Uterus (tissue), 3 donors: ENCODE measurements at regions not wholly inside any gene's neighbourhood (a gene's known extent, or its start where the extent isn't known, plus 50 kb on each side); places are given as distances from the start of the nearest gene placed in this dataset.

Experiments used
- DNase-seq, 2 donors: peaks; one replicate each; pipeline ENCODE4 v3.0.0-alpha.2; 2019 to 2020
- H3K27ac ChIP-seq, 2 donors: fragments of 200-600 bp; sonication (generic); 1 replicate in 1 of 2; 2 replicates in 1 of 2; pipeline ENCODE4 v1.5.1; 2016 to 2018
- H3K27me3 ChIP-seq, 2 donors: fragments of 200-600 bp; sonication (generic); one replicate each; pipeline ENCODE4 v1.5.1; 2018 to 2019; ENCODE audit warnings: control low read depth in 1 of 2
- H3K36me3 ChIP-seq, 2 donors: fragments of 200-600 bp; sonication (generic); one replicate each; pipeline ENCODE4 v1.5.1; 2019; ENCODE audit warnings: control low read depth in 1 of 2
- H3K4me1 ChIP-seq, 2 donors: fragments of 200-600 bp; sonication (generic); one replicate each; pipeline ENCODE4 v1.5.1; 2018 to 2019; ENCODE audit warnings: control low read depth in 1 of 2
- H3K4me3 ChIP-seq, 2 donors: fragments of 200-600 bp; sonication (generic); 1 replicate in 1 of 2; 2 replicates in 1 of 2; pipeline ENCODE4 v1.5.1; 2018 to 2019; ENCODE audit warnings: mild to moderate bottlenecking in 1 of 2
- H3K9me3 ChIP-seq, 2 donors: fragments of 200-600 bp; sonication (generic); one replicate each; pipeline ENCODE4 v1.5.1; 2019; ENCODE audit warnings: control low read depth in 1 of 2
- POLR2A ChIP-seq, 2 donors: fragments of 450-650 bp; IDR thresholded peaks; one replicate each; pipeline ENCODE4 v1.6.1; 2016; ENCODE audit warnings: antibody characterized with exemption in 2 of 2, mild to moderate bottlenecking in 1 of 2, moderate library complexity in 1 of 2
- intact Hi-C: fragments of 100-400 bp; cut with DNase I; formaldehyde crosslinking; loops from one replicate; pipeline ENCODE4 v1.15.1; 2023; ENCODE audit warnings: low total_unique reads
- TF ChIP-seq, protein P1 (sequence below), 4 experiments: fragments of 200-600 bp in 2 of 4; fragments of 450-650 bp in 2 of 4; sonication (generic) in 2 of 4; IDR thresholded peaks; one replicate each; pipeline ENCODE4 v1.5.1; 2016 to 2019; ENCODE audit warnings: antibody characterized with exemption in 4 of 4, mild to moderate bottlenecking in 2 of 4, moderate library complexity in 1 of 4
- donor health status: DM: yes; HTN: yes; CAD: no.

DNA sequence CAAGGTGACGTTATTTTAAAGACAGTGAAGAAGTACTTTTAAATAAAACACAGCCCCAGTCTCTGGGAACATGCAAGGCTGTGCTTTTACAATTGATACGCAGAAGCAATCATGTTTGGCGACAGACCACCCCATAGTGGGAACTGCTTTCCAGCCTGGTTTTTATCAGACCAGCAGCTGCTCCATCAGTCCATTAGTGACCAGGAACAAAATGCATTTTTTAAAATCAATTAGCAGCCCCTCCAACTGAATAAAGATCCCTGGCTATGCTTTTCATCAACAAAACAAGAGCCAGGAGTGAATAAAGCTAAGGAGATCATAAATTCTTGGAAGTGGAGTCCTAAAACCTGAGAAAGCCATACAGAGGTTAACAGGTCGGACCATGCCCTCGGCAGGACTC lies 153.0 kb upstream of the TENM3 start:
- no peaks in the 10 kb centered on the region for H3K36me3 ChIP-seq
- TF ChIP-seq, protein P1, sequence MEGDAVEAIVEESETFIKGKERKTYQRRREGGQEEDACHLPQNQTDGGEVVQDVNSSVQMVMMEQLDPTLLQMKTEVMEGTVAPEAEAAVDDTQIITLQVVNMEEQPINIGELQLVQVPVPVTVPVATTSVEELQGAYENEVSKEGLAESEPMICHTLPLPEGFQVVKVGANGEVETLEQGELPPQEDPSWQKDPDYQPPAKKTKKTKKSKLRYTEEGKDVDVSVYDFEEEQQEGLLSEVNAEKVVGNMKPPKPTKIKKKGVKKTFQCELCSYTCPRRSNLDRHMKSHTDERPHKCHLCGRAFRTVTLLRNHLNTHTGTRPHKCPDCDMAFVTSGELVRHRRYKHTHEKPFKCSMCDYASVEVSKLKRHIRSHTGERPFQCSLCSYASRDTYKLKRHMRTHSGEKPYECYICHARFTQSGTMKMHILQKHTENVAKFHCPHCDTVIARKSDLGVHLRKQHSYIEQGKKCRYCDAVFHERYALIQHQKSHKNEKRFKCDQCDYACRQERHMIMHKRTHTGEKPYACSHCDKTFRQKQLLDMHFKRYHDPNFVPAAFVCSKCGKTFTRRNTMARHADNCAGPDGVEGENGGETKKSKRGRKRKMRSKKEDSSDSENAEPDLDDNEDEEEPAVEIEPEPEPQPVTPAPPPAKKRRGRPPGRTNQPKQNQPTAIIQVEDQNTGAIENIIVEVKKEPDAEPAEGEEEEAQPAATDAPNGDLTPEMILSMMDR (IDR thresholded peaks at IDR 0.05), result no peak
- no peak for TF ChIP-seq POLR2A (IDR thresholded peaks at IDR 0.05)
- no peak for DNase-seq
- intact Hi-C loops, result no loop called here
- H3K4me1 ChIP-seq, result no peaks in the 10 kb centered on the region
- no peaks in the 10 kb centered on the region for H3K9me3 ChIP-seq
- no peak overlapping the region for H3K27ac ChIP-seq
- no peaks in the 10 kb centered on the region for H3K27me3 ChIP-seq
- no peak overlapping the region for H3K4me3 ChIP-seq

DNA sequence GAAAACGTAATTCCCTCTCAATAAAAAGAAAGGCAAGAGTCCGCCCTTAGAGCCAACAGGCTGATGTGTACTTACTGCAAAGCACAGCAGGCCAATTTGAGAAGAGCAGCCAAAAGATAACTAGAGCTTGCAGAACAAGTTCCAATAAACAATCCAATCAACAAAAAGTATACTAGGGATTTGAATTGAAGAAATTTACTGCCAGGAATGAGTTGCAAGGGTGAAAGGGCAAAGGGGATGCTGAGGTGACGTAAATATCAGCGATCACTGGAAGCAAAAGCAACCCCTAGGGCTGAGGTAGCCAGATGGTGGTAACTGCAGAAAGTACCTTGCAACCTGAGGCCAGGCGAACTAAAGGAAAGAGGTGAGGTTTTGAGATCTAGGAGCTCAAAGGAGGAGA lies 152.1 kb upstream of the TENM3 start:
- H3K36me3 ChIP-seq, result no peaks in the 10 kb centered on the region
- no peak for DNase-seq
- intact Hi-C loops, result no loop called here
- no peak overlapping the region for H3K4me3 ChIP-seq
- H3K27me3 ChIP-seq, result no peaks in the 10 kb centered on the region
- no peaks in the 10 kb centered on the region for H3K9me3 ChIP-seq
- TF ChIP-seq, protein P1 (IDR thresholded peaks at IDR 0.05), result no peak
- TF ChIP-seq POLR2A (IDR thresholded peaks at IDR 0.05), result no peak
- H3K27ac ChIP-seq, result no peak overlapping the region
- no peaks in the 10 kb centered on the region for H3K4me1 ChIP-seq

DNA sequence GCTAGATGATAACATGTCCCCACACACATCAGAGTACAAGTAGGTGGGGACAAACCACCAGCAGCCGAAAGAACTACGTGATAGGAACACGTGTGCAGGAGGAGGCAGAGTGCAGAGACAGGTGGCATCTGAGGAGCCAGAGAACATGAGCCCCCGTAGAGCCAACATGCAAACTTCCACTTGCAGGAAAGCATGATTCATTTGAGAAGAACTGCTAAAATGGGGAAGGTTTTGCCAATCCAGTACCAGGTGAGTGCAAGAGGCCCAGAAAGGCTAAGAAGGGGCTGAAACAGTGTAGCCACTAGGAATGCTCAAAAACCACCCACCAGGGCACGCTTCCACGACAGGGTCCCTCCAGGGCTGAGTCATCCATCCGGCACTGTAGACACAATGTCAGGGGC lies 149.8 kb upstream of the TENM3 start:
- Histone ChIP-seq H3K4me1 (no peaks in the 10 kb centered on the region), H3K9me3 (no peaks in the 10 kb centered on the region), H3K27me3 (no peaks in the 10 kb centered on the region), H3K4me3 (no peak overlapping the region), H3K36me3 (no peaks in the 10 kb centered on the region), H3K27ac (no peak overlapping the region)
- TF ChIP-seq, protein P1 (IDR thresholded peaks at IDR 0.05), result no peak
- no peak for TF ChIP-seq POLR2A (IDR thresholded peaks at IDR 0.05)
- intact Hi-C loops, result no loop called here
- DNase-seq, result no peak

DNA sequence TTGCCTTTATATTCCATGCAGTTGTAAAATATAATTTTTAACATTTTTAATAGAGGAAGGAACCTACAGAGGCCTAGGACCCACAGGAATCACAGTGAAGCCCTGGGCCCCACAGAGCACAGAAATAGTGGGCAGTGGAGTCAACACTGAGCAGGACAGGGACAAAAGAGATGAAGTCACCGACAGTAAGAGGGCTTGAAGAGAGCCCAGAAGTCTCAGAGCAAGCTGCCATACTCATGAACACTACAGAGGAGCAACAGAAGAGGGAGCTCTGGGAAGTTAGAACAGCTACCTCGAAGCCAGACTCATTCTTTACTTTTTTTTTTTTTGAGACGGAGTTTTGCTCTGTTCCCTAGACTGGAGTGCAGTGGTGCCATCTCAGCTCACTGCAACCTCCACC lies 149.3 kb upstream of the TENM3 start:
- TF ChIP-seq POLR2A (IDR thresholded peaks at IDR 0.05), result no peak
- Histone ChIP-seq H3K27me3 (no peaks in the 10 kb centered on the region), H3K36me3 (no peaks in the 10 kb centered on the region), H3K4me3 (no peak overlapping the region), H3K27ac (no peak overlapping the region), H3K4me1 (no peaks in the 10 kb centered on the region), H3K9me3 (no peaks in the 10 kb centered on the region)
- no peak for DNase-seq
- intact Hi-C loops, result no loop called here

DNA sequence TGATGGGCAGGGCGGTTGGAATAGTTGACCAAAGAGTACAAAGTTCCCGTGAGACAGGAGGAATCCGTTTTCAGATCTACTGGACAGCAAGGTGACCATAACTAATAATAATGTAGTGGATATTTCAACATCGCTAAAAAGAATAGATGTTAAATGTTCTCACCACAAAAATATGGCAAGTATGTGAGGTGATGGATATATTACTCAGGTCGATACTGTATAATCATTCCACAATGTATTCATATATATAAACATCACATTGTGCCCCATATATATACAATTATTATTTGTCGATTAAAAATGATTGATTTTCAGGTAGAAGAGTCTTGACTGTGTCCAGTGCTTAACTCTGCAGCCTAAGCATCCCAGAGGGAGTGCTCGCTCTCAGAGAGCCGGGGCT lies 141.6 kb upstream of the TENM3 start:
- DNase-seq, result no peak
- Histone ChIP-seq H3K27me3 (no peaks in the 10 kb centered on the region), H3K9me3 (no peaks in the 10 kb centered on the region), H3K36me3 (no peaks in the 10 kb centered on the region), H3K4me3 (no peak overlapping the region), H3K27ac (no peak overlapping the region), H3K4me1 (no peaks in the 10 kb centered on the region)
- no peak for TF ChIP-seq POLR2A (IDR thresholded peaks at IDR 0.05)
- TF ChIP-seq, protein P1 (IDR thresholded peaks at IDR 0.05), result no peak
- intact Hi-C loops, result no loop called here

DNA sequence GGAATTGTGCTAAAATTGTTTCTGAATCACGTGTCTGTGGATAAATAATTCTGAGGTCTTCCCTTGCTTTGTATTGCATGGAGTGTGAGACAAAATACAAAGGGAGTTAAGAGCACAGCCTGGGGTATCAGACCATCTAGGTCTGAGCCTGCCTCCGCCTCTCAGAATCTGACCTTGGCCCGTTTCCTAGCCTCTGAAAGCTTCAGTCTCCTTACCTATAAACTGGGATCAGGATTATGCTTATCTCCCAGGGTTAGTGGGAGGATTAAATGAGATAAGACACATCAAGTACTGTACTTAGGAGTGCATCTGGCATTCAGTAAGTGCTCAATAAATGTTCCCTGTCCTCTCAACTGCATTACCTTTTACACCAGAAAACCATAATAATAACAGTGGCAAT lies 140.6 kb upstream of the TENM3 start:
- H3K4me1 ChIP-seq, result no peaks in the 10 kb centered on the region
- no peaks in the 10 kb centered on the region for H3K36me3 ChIP-seq
- H3K9me3 ChIP-seq, result no peaks in the 10 kb centered on the region
- H3K4me3 ChIP-seq, result no peak overlapping the region
- TF ChIP-seq, protein P1 (IDR thresholded peaks at IDR 0.05), result no peak
- no peak overlapping the region for H3K27ac ChIP-seq
- intact Hi-C loops, result no loop called here
- no peak for DNase-seq
- no peaks in the 10 kb centered on the region for H3K27me3 ChIP-seq
